GM18907 (cell line): ENCODE measurements at regions not wholly inside any gene's neighbourhood (a gene's known extent, or its start where the extent isn't known, plus 50 kb on each side); places are given as distances from the start of the nearest gene placed in this dataset.

Source experiments
- ATAC-seq: cut with Tn5 transposase; IDR thresholded peaks from one replicate; pipeline ENCODE4 v1.9.1; 2021; ENCODE audit warnings: mild to moderate bottlenecking, moderate library complexity; ENCODE audit not compliant: unreplicated experiment

GRCh38 chr5:18023986-18024385 is 389.7 kb downstream of the TAF11L14 start:
- ATAC-seq, result no peak

DNA sequence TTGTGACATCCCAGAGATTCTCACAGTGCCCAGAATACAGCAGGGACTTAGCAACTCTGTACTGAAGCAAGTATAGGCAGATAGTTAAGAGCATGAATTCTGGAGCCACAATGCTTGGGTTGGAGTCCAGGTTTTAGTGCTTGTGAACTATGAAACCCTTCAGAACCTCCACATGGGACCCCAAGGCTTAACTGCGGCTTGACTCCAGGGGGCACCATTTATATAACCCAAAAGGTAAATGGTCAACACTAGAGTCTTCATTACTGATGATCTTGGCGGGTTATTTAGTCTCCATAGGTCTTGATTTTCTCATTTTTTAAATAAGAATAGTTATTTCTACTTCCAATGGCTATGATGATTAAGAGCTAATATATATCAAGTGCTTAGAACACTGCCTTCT is 390.3 kb downstream of the TAF11L14 start:
- ATAC-seq, result no peak

GRCh38 chr5:18027241-18027867 is 393.1 kb downstream of the TAF11L14 start:
- no peak for ATAC-seq

GRCh38 chr5:18028036-18028435 is 393.8 kb downstream of the TAF11L14 start:
- ATAC-seq, result no peak

DNA sequence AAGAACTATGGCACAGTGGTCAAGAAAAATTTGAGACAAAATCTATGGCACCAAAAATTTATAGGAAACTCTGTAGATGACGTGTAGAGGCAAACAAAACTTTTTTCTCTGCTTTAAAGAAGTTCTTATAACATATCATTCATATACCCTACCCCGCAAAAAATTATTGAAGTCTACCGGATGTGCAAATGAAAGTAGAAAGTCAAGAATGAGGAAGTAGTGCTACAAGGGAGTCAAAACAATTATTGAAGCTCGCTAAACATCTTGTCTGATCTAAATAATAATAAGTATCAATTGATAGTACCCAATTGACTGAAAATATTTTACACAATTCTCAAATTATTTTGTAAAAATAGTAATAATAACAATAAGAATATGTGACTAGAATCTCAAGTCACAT is 398.5 kb downstream of the TAF11L14 start:
- no peak for ATAC-seq

GRCh38 chr5:18036531-18036930 is 402.3 kb downstream of the TAF11L14 start:
- ATAC-seq, result no peak

- no peak for ATAC-seq
Observed at GRCh38 chr5:18037718-18038117, 403.5 kb downstream of the TAF11L14 start.

DNA sequence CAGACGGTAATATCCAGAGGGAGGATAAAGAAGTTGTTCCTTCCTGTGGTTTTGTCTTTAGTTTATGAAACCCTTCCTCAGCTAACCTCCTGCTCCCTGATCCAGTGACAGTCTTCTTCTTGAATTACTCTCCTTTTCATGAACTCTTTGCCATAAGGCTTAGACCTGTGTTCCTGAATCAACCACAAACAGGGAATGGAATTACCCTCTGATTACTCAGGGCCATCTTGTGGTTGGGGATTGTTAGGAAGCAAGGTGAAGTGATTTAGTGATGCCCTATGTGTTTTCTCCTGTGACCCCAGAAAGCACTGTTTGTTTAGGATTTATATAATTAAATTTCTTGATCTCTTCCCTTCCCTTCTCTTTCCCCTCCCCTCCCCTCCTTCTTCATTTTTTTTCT is 409.1 kb downstream of the TAF11L14 start:
- ATAC-seq, result no peak

- ATAC-seq, result no peak
Observed at GRCh38 chr5:18048449-18048848, 414.2 kb downstream of the TAF11L14 start.

- ATAC-seq, result no peak
Observed at GRCh38 chr5:18050345-18050744, 416.1 kb downstream of the TAF11L14 start.

- ATAC-seq, result no peak
Observed at GRCh38 chr5:18050776-18051175, 416.5 kb downstream of the TAF11L14 start.

GRCh38 chr5:18051953-18052352 is 417.7 kb downstream of the TAF11L14 start:
- no peak for ATAC-seq

DNA sequence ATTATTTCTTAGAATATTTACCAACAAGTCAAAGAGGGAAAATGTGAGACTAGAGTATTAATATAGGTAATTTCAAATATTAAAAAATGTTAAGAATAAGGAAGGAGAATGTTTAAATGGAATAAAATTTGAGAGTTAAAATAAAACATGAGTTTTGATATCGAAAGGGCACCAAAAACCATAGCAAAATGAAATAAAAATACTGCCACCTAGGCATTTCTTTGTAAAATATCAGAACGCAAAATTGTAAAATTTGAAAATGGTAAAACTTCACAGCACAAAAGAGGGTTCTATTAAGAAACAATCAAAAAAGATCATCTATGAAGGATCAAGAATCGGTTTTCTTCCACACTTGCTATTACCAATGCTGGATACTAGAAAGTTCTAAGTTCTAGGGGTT is 418.3 kb downstream of the TAF11L14 start:
- no peak for ATAC-seq

- no peak for ATAC-seq
Observed at GRCh38 chr5:18057725-18058124, 423.5 kb downstream of the TAF11L14 start.

DNA sequence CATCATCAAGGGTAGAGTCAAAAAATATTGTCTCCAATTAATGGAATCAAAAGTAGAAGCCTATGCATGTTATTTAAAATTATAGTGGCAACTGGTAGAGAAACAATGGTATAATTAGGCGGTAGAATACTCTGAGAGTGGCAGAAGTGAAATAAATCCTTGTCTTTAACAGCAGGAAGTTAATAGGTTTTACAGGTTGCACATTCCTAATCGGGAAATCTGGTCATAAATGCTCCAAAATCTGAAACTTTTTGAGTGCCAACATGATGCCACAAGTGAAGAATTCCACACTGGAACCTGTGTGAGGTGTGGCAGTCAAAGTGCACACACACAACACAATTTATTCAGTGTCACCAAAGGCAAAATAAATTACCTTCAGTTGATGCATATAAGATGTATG is 433.4 kb downstream of the TAF11L14 start:
- no peak for ATAC-seq

DNA sequence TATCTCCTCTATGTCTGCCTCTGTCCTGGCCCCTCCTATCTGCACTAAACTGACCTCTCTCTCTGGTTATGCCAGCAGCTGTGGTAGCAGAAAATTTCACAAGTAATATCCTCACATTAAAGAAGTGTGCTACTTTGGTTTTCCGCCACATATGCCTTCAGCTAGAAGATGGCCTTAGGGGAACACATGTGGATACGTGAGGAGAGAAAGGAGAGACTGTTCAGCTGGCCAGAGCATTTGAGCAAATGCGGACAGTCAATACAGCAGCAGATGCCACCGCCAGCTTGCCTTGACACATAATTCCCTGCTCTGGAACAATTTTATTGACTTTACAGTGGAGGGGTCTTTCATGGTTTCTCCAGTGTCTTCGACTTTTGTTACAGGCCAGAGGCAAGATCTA is 434.6 kb downstream of the TAF11L14 start:
- no peak for ATAC-seq

DNA sequence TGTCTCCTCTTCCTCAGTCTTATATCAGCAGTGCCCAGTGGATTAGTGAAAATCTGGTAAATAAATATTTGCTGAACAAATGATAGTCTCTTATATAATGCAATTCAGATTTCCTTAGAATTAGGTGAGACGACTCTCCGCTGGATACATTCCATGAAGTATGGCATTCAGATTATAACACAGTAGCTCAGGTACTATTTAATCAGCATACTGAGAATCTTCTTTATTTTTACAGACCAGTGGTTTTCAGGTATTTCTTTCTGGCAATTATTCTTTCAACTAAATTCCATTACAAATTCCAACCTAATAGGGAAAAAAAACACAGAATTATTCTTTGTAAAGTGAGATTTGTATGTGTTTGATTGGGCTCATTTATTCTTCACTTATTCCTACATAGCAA is 435.5 kb downstream of the TAF11L14 start:
- ATAC-seq, result no peak

DNA sequence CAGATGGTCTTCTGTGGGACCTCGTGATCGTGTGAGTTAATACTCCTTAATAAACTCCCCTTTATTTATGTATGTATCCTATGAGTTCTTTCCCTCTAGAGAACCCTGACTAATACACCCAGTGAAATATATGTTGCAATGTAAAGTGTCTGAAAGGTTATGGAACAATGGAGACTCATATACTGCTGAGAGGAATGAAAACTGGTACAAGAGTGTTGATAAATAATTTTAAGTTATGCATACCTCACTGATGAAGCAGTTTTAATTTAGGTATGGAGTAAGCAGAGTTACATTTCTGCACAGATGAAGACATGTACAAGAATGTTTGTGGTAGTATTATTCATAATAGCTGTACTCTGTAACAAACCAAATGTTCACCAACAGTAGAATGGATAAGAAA is 438.3 kb downstream of the TAF11L14 start:
- no peak for ATAC-seq

DNA sequence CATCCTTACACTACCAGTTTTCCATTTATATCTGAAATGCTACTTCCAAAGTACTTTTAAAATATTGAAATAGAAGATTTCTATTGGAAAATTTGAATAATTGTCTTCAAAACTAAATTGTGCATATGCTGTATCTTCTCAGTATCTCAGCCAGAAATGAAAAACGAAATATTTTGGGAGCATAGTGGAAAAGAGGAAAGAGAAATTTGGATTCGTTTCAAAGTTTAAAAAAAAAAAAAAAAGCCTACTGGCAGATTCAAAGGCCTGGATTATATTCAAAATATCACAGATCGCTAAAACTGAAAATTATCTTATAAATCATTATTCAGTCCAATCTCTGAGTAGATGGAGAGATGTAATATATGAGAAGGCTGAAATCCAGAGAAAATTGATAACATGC is 440.7 kb downstream of the TAF11L14 start:
- ATAC-seq, result no peak

GRCh38 chr5:18078157-18078556 is 443.9 kb downstream of the TAF11L14 start:
- no peak for ATAC-seq

DNA sequence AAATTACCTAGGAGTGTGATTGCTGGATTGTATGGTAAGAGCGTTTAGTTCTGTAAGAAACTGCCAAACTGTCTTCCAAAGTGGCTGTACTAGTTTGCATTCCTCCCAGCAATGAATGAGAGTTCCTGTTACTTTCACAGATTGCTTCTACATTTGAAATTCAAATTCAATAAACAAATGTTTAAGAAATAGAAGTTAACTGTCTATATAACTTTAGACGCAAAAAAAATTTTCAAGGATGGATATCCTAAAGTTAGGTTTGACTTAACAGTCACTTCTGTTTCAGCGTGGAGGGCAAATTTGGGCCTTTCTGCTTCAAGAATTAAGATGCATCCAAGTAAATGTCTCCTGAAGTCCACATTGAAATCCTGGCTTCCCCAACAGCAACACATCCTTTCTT is 445.6 kb downstream of the TAF11L14 start:
- ATAC-seq, result no peak

- ATAC-seq, result no peak
Observed at GRCh38 chr5:18088020-18088579, 453.8 kb downstream of the TAF11L14 start.

- ATAC-seq, result no peak
Observed at GRCh38 chr5:18090177-18090576, 455.9 kb downstream of the TAF11L14 start.
